Endothelial cell of umbilical vein (primary cell): ENCODE measurements at regions not wholly inside any gene's neighbourhood (a gene's known extent, or its start where the extent isn't known, plus 50 kb on each side); places are given as distances from the start of the nearest gene placed in this dataset.

ENCODE experiments used
- BruUV-seq: library from RNA; stranded (reverse); fragments of 400-500 nt; replicated peaks from 2 replicates; lab custom pipeline; 2021; lab: Mats Ljungman, UMichigan
- CTCF ChIA-PET: fragments of 300-600, 350-600 bp; sonication (Branson Sonifier 250); formaldehyde crosslinking; loops from one replicate; lab custom pipeline; 2021; ENCODE audit warnings: antibody characterized with exemption, inconsistent platforms; lab: Charles Lee
- POLR2A ChIA-PET: fragments of 300-600, 350-600 bp; sonication (Branson Sonifier 250); formaldehyde crosslinking; loops from one replicate; lab custom pipeline; 2021; ENCODE audit warnings: antibody characterized with exemption, inconsistent platforms; lab: Charles Lee
- DNase-seq: peaks from one replicate; pipeline ENCODE4 v3.0.0-alpha.2; 2011; ENCODE audit warnings: low read depth, low spot score
- FAIRE-seq: peaks from 2 replicates; lab custom pipeline; 2011; peaks lifted over from hg19 to GRCh38; lab: Jason Lieb, UNC
- H2AFZ ChIP-seq: 2 replicates; pipeline ENCODE4 v1.6.0; 2012; ENCODE audit warnings: low read depth, low read length, control low read depth, inconsistent platforms
- H3K27ac ChIP-seq: 2 replicates; pipeline ENCODE4 v1.5.1; 2011; ENCODE audit warnings: low read depth, mild to moderate bottlenecking, control low read depth, low read length, moderate library complexity; ENCODE audit not compliant: insufficient read depth
- H3K27me3 ChIP-seq, 2 experiments: 2 replicates each; pipeline versions ENCODE4 v1.6.0 to v1.6.1; 2011; ENCODE audit warnings: low read length in 2 of 2, mixed read lengths in 1 of 2; ENCODE audit not compliant: control insufficient read depth in 2 of 2, insufficient read depth in 2 of 2
- H3K36me3 ChIP-seq, 2 experiments: 2 replicates in 1 of 2; 3 replicates in 1 of 2; pipeline ENCODE4 v1.5.1; 2011; ENCODE audit warnings: low read length in 2 of 2, mild to moderate bottlenecking in 1 of 2, moderate library complexity in 1 of 2; ENCODE audit not compliant: control insufficient read depth in 2 of 2, insufficient read depth in 2 of 2; ENCODE audit errors: extremely low read depth in 1 of 2
- H3K4me1 ChIP-seq: 3 replicates; pipeline ENCODE4 v1.5.1; 2011; ENCODE audit warnings: mild to moderate bottlenecking, low read length; ENCODE audit not compliant: control insufficient read depth, insufficient read depth; ENCODE audit errors: extremely low read depth
- H3K4me2 ChIP-seq: 2 replicates; pipeline ENCODE4 v1.6.1; 2011; ENCODE audit warnings: low read length, control low read depth, mixed read lengths; ENCODE audit not compliant: insufficient read depth
- H3K4me3 ChIP-seq, 3 experiments: fragments of 200-600 bp in 1 of 3; sonication (generic), shearing (Covaris generic) in 1 of 3; replicated peaks in 1 of 3; 2 replicates each; pipeline ENCODE4 v1.5.1; 2011 to 2016; ENCODE audit warnings: control low read depth in 3 of 3, low read length in 3 of 3, mild to moderate bottlenecking in 2 of 3, inconsistent platforms in 1 of 3, low read depth in 1 of 3, moderate library complexity in 1 of 3; ENCODE audit not compliant: insufficient read depth in 1 of 3
- H3K79me2 ChIP-seq: 2 replicates; pipeline ENCODE4 v1.6.0; 2012; ENCODE audit warnings: low read length, inconsistent platforms; ENCODE audit not compliant: control insufficient read depth, insufficient read depth
- H3K9ac ChIP-seq: replicated peaks from 2 replicates; pipeline ENCODE3; 2011; ENCODE audit warnings: low read length, control low read depth; ENCODE audit not compliant: insufficient read depth; ENCODE audit errors: extremely low read depth
- H3K9me1 ChIP-seq: replicated peaks from 3 replicates; pipeline ENCODE4 v1.6.0; 2011; ENCODE audit warnings: mild to moderate bottlenecking, low read length; ENCODE audit not compliant: control insufficient read depth, insufficient read depth; ENCODE audit errors: extremely low read depth
- H3K9me3 ChIP-seq: replicated peaks from 2 replicates; pipeline ENCODE4 v1.5.1; 2012; ENCODE audit warnings: low read length, inconsistent platforms; ENCODE audit not compliant: control insufficient read depth, insufficient read depth
- H4K20me1 ChIP-seq: replicated peaks from 2 replicates; pipeline ENCODE3; 2011; ENCODE audit warnings: mild to moderate bottlenecking, low read length; ENCODE audit not compliant: control insufficient read depth, insufficient read depth; ENCODE audit errors: extremely low read depth
- EZH2 ChIP-seq: IDR thresholded peaks from 2 replicates; pipeline ENCODE4 v1.6.1; 2012; ENCODE audit warnings: borderline replicate concordance, low read depth, mild to moderate bottlenecking, moderate library complexity, low read length, inconsistent platforms; ENCODE audit not compliant: severe bottlenecking
- FOS ChIP-seq: IDR thresholded peaks from 2 replicates; pipeline ENCODE4 v1.6.1; 2011; ENCODE audit warnings: mild to moderate bottlenecking, low read length, moderate library complexity, borderline replicate concordance; ENCODE audit not compliant: insufficient read depth
- GATA2 ChIP-seq: IDR thresholded peaks from 2 replicates; pipeline ENCODE4 v1.7.0; 2011; ENCODE audit warnings: low read depth, mild to moderate bottlenecking, moderate library complexity, mixed read lengths, low read length; ENCODE audit not compliant: insufficient read length, insufficient read depth
- JUN ChIP-seq: IDR thresholded peaks from 2 replicates; pipeline ENCODE4 v1.6.1; 2011; ENCODE audit warnings: borderline replicate concordance, low read depth; ENCODE audit not compliant: insufficient read length, insufficient read depth
- MYC ChIP-seq: IDR thresholded peaks from one replicate; pipeline ENCODE4 v1.6.1; 2011; ENCODE audit warnings: mild to moderate bottlenecking, low read depth, low read length
- POLR2A ChIP-seq: IDR thresholded peaks from 2 replicates; pipeline ENCODE4 v1.6.1; 2012; ENCODE audit warnings: low read depth, mild to moderate bottlenecking, control low read depth, low read length
- POLR2AphosphoS5 ChIP-seq: IDR thresholded peaks from 2 replicates; pipeline ENCODE4 v1.6.1; 2012; ENCODE audit warnings: low read depth, mild to moderate bottlenecking, control low read depth, low read length, moderate library complexity; ENCODE audit not compliant: insufficient read depth
- dilution Hi-C: fragments of 300-500 bp; cut with MboI; formaldehyde crosslinking; loops from one replicate; pipeline ENCODE4 v1.15.0; 2019; ENCODE audit warnings: low sequenced_read_pairs; ENCODE audit not compliant: extremely low pct_ligation_motif_present
- intact Hi-C: fragments of 100-400 bp; cut with micrococcal nuclease; formaldehyde crosslinking; loops from one replicate; pipeline ENCODE4 v1.10.0; 2022
- TF ChIP-seq, protein P1 (sequence below), 2 donors: IDR thresholded peaks; 1 replicate in 1 of 2; 2 replicates in 1 of 2; pipeline ENCODE4 v1.5.1; 2011; ENCODE audit warnings: low read length in 2 of 2, mild to moderate bottlenecking in 2 of 2, moderate library complexity in 2 of 2, control low read depth in 1 of 2, inconsistent platforms in 1 of 2, low read depth in 1 of 2; ENCODE audit not compliant: insufficient read depth in 1 of 2; ENCODE audit errors: extremely low read depth in 1 of 2

DNA sequence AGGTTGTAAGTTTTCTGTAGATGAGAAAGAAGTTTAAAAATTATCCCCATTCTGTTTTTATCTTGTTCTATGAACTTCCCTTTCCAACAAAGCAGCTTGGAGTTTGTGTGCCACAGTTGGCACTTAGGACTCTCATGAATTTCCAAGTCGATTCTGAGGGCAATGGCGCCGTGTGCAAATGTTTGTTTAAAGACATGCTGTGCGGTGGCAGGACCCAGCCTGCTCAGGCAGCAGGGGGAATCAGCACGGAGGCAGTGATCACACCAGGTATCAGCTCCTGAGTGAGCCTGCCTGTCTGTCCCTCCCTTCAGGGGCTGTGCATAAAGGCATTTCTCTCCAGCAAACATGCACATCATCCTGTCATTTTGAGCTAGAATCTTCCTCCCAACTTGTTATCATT lies 109.8 kb upstream of the WDR11 start:
- H3K4me1 ChIP-seq, result peaks cover 2% of the 10 kb centered on the region
- POLR2A ChIA-PET, result no interaction called here
- BruUV-seq, result no TSS peak

DNA sequence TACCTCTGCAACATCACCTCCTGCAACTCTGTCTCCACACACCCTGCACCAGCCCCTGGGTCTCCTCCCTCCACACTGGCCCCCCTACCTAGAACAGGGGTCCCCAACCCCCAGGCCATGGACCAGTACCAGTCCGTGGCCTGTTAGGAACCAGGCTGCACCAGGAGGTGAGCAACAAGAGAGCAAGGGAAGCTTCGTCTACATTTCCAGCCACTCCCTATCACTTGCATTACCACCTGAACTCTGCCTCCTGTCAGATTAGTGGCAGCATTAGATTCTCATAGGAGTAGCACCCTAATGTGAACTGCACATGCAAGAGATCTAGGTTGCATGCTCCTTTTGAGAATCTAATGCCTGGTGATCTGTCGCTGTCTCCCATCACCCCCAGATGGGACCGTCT lies 108.8 kb upstream of the WDR11 start:
- H3K4me2 ChIP-seq, result no peak overlapping the region
- H3K9me3 ChIP-seq, result no peaks in the 10 kb centered on the region
- BruUV-seq, result no TSS peak
- H3K27ac ChIP-seq, result no peak overlapping the region
- dilution Hi-C loops, result no loop called here
- H3K9me1 ChIP-seq, result no peaks in the 10 kb centered on the region
- no peaks in the 10 kb centered on the region for H3K36me3 ChIP-seq
- POLR2A ChIA-PET, result no interaction called here
- no peaks in the 10 kb centered on the region for H4K20me1 ChIP-seq
- H3K79me2 ChIP-seq, result peaks cover 27% of the 10 kb centered on the region
- DNase-seq (no peak), FAIRE-seq (no peak)
- no peaks in the 10 kb centered on the region for H3K27me3 ChIP-seq
- no peaks in the 10 kb centered on the region for H3K4me1 ChIP-seq
- TF ChIP-seq POLR2AphosphoS5, result no peak
- TF ChIP-seq JUN, result no peak
- no peak for TF ChIP-seq GATA2
- TF ChIP-seq, protein P1, sequence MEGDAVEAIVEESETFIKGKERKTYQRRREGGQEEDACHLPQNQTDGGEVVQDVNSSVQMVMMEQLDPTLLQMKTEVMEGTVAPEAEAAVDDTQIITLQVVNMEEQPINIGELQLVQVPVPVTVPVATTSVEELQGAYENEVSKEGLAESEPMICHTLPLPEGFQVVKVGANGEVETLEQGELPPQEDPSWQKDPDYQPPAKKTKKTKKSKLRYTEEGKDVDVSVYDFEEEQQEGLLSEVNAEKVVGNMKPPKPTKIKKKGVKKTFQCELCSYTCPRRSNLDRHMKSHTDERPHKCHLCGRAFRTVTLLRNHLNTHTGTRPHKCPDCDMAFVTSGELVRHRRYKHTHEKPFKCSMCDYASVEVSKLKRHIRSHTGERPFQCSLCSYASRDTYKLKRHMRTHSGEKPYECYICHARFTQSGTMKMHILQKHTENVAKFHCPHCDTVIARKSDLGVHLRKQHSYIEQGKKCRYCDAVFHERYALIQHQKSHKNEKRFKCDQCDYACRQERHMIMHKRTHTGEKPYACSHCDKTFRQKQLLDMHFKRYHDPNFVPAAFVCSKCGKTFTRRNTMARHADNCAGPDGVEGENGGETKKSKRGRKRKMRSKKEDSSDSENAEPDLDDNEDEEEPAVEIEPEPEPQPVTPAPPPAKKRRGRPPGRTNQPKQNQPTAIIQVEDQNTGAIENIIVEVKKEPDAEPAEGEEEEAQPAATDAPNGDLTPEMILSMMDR (IDR thresholded peaks at IDR 0.05; ENCODE audit: extremely low read depth in 1 of 2, insufficient read depth in 1 of 2, low read depth in 1 of 2, low read length in 2 of 2), result no peak
- no peak for TF ChIP-seq EZH2
- TF ChIP-seq FOS, result no peak
- no peak for TF ChIP-seq POLR2A
- TF ChIP-seq MYC, result no peak
- CTCF ChIA-PET, result no interaction called here
- H2AFZ ChIP-seq, result no peak overlapping the region
- intact Hi-C loops, result no loop called here
- H3K4me3 ChIP-seq, result no peak overlapping the region
- no peak overlapping the region for H3K9ac ChIP-seq

More for the DNA sequence above, 109.8 kb upstream of the WDR11 start:
- H4K20me1 ChIP-seq, result no peaks in the 10 kb centered on the region
- intact Hi-C loops, result no loop called here
- no peaks in the 10 kb centered on the region for H3K36me3 ChIP-seq
- H2AFZ ChIP-seq, result no peak overlapping the region
- CTCF ChIA-PET, result interaction anchor here (0.9 to 2.1 kb wide), 2 partner anchors 18 to 520 kb away, joined by 3 to 5 read pairs; no protein-coding TSS in a partner anchor
- H3K79me2 ChIP-seq, result peaks cover 36% of the 10 kb centered on the region
- no peak for FAIRE-seq
- DNase-seq, result no peak
- dilution Hi-C loops, result no loop called here
- H3K9me1 ChIP-seq, result no peaks in the 10 kb centered on the region
- TF ChIP-seq, protein P1 (IDR thresholded peaks at IDR 0.05; ENCODE audit: extremely low read depth in 1 of 2, insufficient read depth in 1 of 2, low read depth in 1 of 2, low read length in 2 of 2), result no peak
- no peak overlapping the region for H3K27ac ChIP-seq
- H3K4me3 ChIP-seq, result no peak overlapping the region
- no peak overlapping the region for H3K9ac ChIP-seq
- H3K9me3 ChIP-seq, result no peaks in the 10 kb centered on the region
- no peaks in the 10 kb centered on the region for H3K27me3 ChIP-seq
- H3K4me2 ChIP-seq, result no peak overlapping the region
